Liver (tissue), 8 donors: ENCODE measurements at regions not wholly inside any gene's neighbourhood (a gene's known extent, or its start where the extent isn't known, plus 50 kb on each side); places are given as distances from the start of the nearest gene placed in this dataset.

Experiments used
- DNase-seq: peaks from one replicate; pipeline ENCODE4 v3.0.0-alpha.2; 2017; ENCODE audit warnings: low spot score
- H3K27ac ChIP-seq, 2 donors: one replicate each; pipeline ENCODE4 v1.7.0; 2013; ENCODE audit warnings: inconsistent platforms in 2 of 2, low read length in 2 of 2, control low read depth in 1 of 2, low read depth in 1 of 2, mild to moderate bottlenecking in 1 of 2
- H3K27me3 ChIP-seq, 4 donors: one replicate each; pipeline versions ENCODE4 v1.6.1 to v1.7.0; 2013; ENCODE audit warnings: low read length in 3 of 4, inconsistent platforms in 1 of 4, mild to moderate bottlenecking in 1 of 4, moderate library complexity in 1 of 4; ENCODE audit not compliant: control insufficient read depth in 4 of 4, insufficient read depth in 4 of 4
- H3K36me3 ChIP-seq, 4 donors: one replicate each; pipeline versions ENCODE4 v1.6.1 to v1.7.0; 2013; ENCODE audit warnings: low read length in 3 of 4, mild to moderate bottlenecking in 3 of 4, low read depth in 1 of 4, moderate library complexity in 1 of 4; ENCODE audit not compliant: control insufficient read depth in 4 of 4, insufficient read depth in 3 of 4
- H3K4me1 ChIP-seq, 4 donors: one replicate each; pipeline versions ENCODE4 v1.6.1 to v1.7.0; 2013; ENCODE audit warnings: low read length in 3 of 4, mild to moderate bottlenecking in 3 of 4, moderate library complexity in 1 of 4; ENCODE audit not compliant: control insufficient read depth in 4 of 4, insufficient read depth in 4 of 4
- H3K4me3 ChIP-seq, 3 donors: one replicate each; pipeline versions ENCODE4 v1.6.1 to v1.7.0; 2013; ENCODE audit warnings: low read length in 3 of 3, control low read depth in 1 of 3, low read depth in 1 of 3, mild to moderate bottlenecking in 1 of 3
- H3K9ac ChIP-seq, 2 donors: one replicate each; pipeline ENCODE4 v1.7.0; 2013; ENCODE audit warnings: low read length in 2 of 2, mild to moderate bottlenecking in 2 of 2, moderate library complexity in 2 of 2, control low read depth in 1 of 2, low read depth in 1 of 2
- H3K9me3 ChIP-seq, 4 donors: one replicate each; pipeline versions ENCODE4 v1.6.1 to v1.7.0; 2013; ENCODE audit warnings: low read length in 3 of 4; ENCODE audit not compliant: control insufficient read depth in 4 of 4
- EGR1 ChIP-seq, 2 donors: IDR thresholded peaks; 2 replicates each; pipeline ENCODE4 v1.6.1; 2016 to 2018; ENCODE audit warnings: antibody characterized with exemption in 2 of 2, low read depth in 2 of 2
- FOXA1 ChIP-seq: IDR thresholded peaks from 2 replicates; pipeline ENCODE4 v1.6.1; 2016; ENCODE audit warnings: antibody characterized with exemption
- FOXA2 ChIP-seq: IDR thresholded peaks from 2 replicates; pipeline ENCODE4 v1.6.1; 2016; ENCODE audit warnings: antibody characterized with exemption
- GABPA ChIP-seq, 2 donors: IDR thresholded peaks in 1 of 2; conservative IDR thresholded peaks in 1 of 2; 2 replicates each; pipeline ENCODE4 v1.6.1; 2016; ENCODE audit warnings: antibody characterized with exemption in 2 of 2, mild to moderate bottlenecking in 1 of 2, moderate library complexity in 1 of 2
- HNF4A ChIP-seq, 2 donors: conservative IDR thresholded peaks; 2 replicates each; pipeline ENCODE4 v1.6.1; 2016; ENCODE audit warnings: antibody characterized with exemption in 2 of 2, mild to moderate bottlenecking in 2 of 2
- HNF4G ChIP-seq: IDR thresholded peaks from 2 replicates; pipeline ENCODE4 v1.6.1; 2016; ENCODE audit warnings: antibody characterized with exemption
- JUND ChIP-seq, 2 donors: IDR thresholded peaks; 2 replicates each; pipeline ENCODE4 v1.6.1; 2016; ENCODE audit warnings: antibody characterized with exemption in 2 of 2
- MAX ChIP-seq: IDR thresholded peaks from 2 replicates; pipeline ENCODE4 v1.6.1; 2016; ENCODE audit warnings: antibody characterized with exemption
- RAD21 ChIP-seq, 2 donors: IDR thresholded peaks; 2 replicates each; pipeline ENCODE4 v1.6.1; 2016; ENCODE audit warnings: antibody characterized with exemption in 2 of 2, mild to moderate bottlenecking in 2 of 2
- REST ChIP-seq: IDR thresholded peaks from 2 replicates; pipeline ENCODE4 v1.6.1; 2016; ENCODE audit warnings: antibody characterized with exemption, mild to moderate bottlenecking
- RXRA ChIP-seq, 2 donors: IDR thresholded peaks; 2 replicates each; pipeline ENCODE4 v1.6.1; 2017 to 2018; ENCODE audit warnings: antibody characterized with exemption in 2 of 2, mild to moderate bottlenecking in 1 of 2
- SP1 ChIP-seq: IDR thresholded peaks from 2 replicates; pipeline ENCODE4 v1.6.1; 2018; ENCODE audit warnings: antibody characterized with exemption, mild to moderate bottlenecking
- TAF1 ChIP-seq: conservative IDR thresholded peaks from 2 replicates; pipeline ENCODE4 v1.6.1; 2016; ENCODE audit warnings: antibody characterized with exemption, mild to moderate bottlenecking
- YY1 ChIP-seq: IDR thresholded peaks from 2 replicates; pipeline ENCODE4 v1.6.1; 2016; ENCODE audit warnings: antibody characterized with exemption, mild to moderate bottlenecking
- WGBS: extraction: QIAGEN DNeasy Blood & Tissue Kit; methylation state at CpG from one replicate; pipeline ENCODE4 v1.1.7; 2013; 5-methylcytosine and 5-hydroxymethylcytosine counted together
- TF ChIP-seq, protein P1 (sequence below): fragments of 150-350 bp; IDR thresholded peaks from 2 replicates; pipeline ENCODE4 v1.5.1; 2017; ENCODE audit warnings: improper control_type of control experiment, low read depth, low read length; ENCODE audit not compliant: missing input control
- TF ChIP-seq, protein P2 (sequence below): IDR thresholded peaks from 2 replicates; pipeline ENCODE4 v1.6.1; 2016; ENCODE audit warnings: antibody characterized with exemption
- donor health status: healthy.
- donor health status: healthy.
- donor health status: healthy.
- donor health status: healthy.
- donor health status: healthy.

DNA sequence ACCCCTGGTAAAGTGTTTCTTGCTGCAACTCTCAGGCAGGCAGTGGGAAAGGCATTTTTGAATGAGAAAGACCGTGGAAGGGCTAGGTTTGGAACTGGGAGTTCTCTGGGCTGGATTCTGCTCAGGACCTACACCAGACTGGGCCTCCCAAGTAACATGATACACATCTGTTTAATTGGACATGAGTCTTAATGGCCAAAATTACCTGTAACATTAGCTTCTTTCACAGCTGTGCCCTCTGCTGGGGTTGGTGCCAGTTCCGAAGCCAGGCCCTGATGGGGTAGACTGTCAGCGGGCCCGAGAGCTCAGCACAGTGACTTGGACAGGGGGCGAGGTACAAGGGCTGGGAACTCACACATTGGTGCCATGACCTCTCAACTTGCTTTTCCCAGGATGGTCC is 118.9 kb upstream of the IRX3 start:
- Histone ChIP-seq H3K27ac (no peak overlapping the region), H3K4me1 (no peaks in the 10 kb centered on the region), H3K9ac (no peak overlapping the region), H3K9me3 (no peaks in the 10 kb centered on the region), H3K36me3 (no peaks in the 10 kb centered on the region), H3K4me3 (no peak overlapping the region), H3K27me3 (no peaks in the 10 kb centered on the region)
- WGBS: 91% methylated on average over 5 of the region's 5 CpGs
- no peak for TF ChIP-seq EGR1 (IDR thresholded peaks at IDR 0.05; ENCODE audit: low read depth in 2 of 2)
- TF ChIP-seq YY1: no peak
- no peak for TF ChIP-seq FOXA2
- no peak for DNase-seq

DNA sequence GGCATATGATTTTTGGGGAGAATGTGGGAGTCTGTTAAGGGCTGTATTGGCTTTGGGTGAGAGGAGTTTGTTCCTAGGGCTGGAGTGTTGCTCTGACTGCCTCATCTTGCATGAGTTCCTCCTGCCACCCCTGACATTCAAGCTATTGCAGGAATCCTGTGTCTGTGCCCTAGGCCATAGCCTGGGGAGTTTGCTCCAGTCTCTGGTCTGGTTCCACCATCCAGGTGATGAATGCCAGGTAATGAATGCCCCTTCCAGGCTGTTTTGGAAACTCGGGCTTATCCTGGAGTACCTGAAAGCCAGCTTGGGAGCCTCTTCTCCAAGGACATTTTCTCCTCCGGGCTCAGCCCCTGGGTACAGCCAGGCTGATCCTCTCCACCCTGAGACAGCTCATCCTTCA is 117.0 kb upstream of the IRX3 start:
- TF ChIP-seq, protein P1, sequence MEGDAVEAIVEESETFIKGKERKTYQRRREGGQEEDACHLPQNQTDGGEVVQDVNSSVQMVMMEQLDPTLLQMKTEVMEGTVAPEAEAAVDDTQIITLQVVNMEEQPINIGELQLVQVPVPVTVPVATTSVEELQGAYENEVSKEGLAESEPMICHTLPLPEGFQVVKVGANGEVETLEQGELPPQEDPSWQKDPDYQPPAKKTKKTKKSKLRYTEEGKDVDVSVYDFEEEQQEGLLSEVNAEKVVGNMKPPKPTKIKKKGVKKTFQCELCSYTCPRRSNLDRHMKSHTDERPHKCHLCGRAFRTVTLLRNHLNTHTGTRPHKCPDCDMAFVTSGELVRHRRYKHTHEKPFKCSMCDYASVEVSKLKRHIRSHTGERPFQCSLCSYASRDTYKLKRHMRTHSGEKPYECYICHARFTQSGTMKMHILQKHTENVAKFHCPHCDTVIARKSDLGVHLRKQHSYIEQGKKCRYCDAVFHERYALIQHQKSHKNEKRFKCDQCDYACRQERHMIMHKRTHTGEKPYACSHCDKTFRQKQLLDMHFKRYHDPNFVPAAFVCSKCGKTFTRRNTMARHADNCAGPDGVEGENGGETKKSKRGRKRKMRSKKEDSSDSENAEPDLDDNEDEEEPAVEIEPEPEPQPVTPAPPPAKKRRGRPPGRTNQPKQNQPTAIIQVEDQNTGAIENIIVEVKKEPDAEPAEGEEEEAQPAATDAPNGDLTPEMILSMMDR: no peak
- no peak for TF ChIP-seq YY1
- TF ChIP-seq, protein P2, sequence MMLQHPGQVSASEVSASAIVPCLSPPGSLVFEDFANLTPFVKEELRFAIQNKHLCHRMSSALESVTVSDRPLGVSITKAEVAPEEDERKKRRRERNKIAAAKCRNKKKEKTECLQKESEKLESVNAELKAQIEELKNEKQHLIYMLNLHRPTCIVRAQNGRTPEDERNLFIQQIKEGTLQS: no peak
- no peak for TF ChIP-seq REST
- no peak for DNase-seq
- Histone ChIP-seq H3K4me1 (no peaks in the 10 kb centered on the region), H3K27ac (no peak overlapping the region), H3K9me3 (no peaks in the 10 kb centered on the region), H3K9ac (no peak overlapping the region), H3K36me3 (no peaks in the 10 kb centered on the region), H3K27me3 (no peaks in the 10 kb centered on the region), H3K4me3 (no peak overlapping the region)
- 82% methylated on average over 2 of the region's 2 CpGs for WGBS

- no peak overlapping the region for H3K4me3 ChIP-seq
- H3K4me1 ChIP-seq: no peaks in the 10 kb centered on the region
- DNase-seq: no peak
- 82% methylated on average over 5 of the region's 5 CpGs for WGBS
- H3K27me3 ChIP-seq: no peaks in the 10 kb centered on the region
- no peaks in the 10 kb centered on the region for H3K36me3 ChIP-seq
- H3K9me3 ChIP-seq: no peaks in the 10 kb centered on the region
- H3K27ac ChIP-seq: no peak overlapping the region
- no peak overlapping the region for H3K9ac ChIP-seq
- TF ChIP-seq, protein P2: no peak
- TF ChIP-seq RAD21 (IDR thresholded peaks at IDR 0.05) (no peak), JUND (IDR thresholded peaks at IDR 0.05) (no peak), TAF1 (no peak), FOXA1 (no peak), REST (no peak), EGR1 (IDR thresholded peaks at IDR 0.05; ENCODE audit: low read depth in 2 of 2) (no peak), RXRA (IDR thresholded peaks at IDR 0.05) (no peak), SP1 (no peak), GABPA (IDR thresholded peaks at IDR 0.05 in 1 of 2, conservative IDR thresholded peaks at IDR 0.05 in 1 of 2) (no peak), HNF4A (conservative IDR thresholded peaks at IDR 0.05) (no peak), MAX (no peak), YY1 (no peak), HNF4G (no peak), FOXA2 (no peak)
- TF ChIP-seq, protein P1: no peak
Observed at GRCh38 chr16:54402873-54403272, 116.3 kb upstream of the IRX3 start.
